ENCODE measurements at regions not wholly inside any gene's neighbourhood (a gene's known extent, or its start where the extent isn't known, plus 50 kb on each side); places are given as distances from the start of the nearest gene placed in this dataset.

GRCh38 chr18:29608982-29609381 lies 1432.1 kb upstream of the CDH2 start:
- FAIRE-seq (no peak), DNase-seq (ENCODE audit: low read depth in 1 of 2, low spot score in 2 of 2) (no peak)
- Histone ChIP-seq H3K79me2 (ENCODE audit: control insufficient read depth in 1 of 2, insufficient read depth in 2 of 2, low read length in 2 of 2) (no peaks in the 10 kb centered on the region), H3K18ac (ENCODE audit: extremely low read depth, low read length) (no peak overlapping the region), H2AK5ac (ENCODE audit: low read depth, low read length) (no peak overlapping the region), H3K23me2 (ENCODE audit: low read depth, low read length) (no peaks in the 10 kb centered on the region), H2BK12ac (ENCODE audit: low read depth, low read length) (no peak overlapping the region), H3K36me3 (ENCODE audit: control insufficient read depth in 2 of 4, insufficient read depth in 4 of 4, low read length in 3 of 4) (no peaks in the 10 kb centered on the region), H2BK120ac (replicated peaks; ENCODE audit: low read depth, low read length) (no peak overlapping the region), H3K4me2 (ENCODE audit: insufficient read depth in 1 of 2, low read depth in 2 of 2, low read length in 2 of 2) (no peak overlapping the region), H3K23ac (ENCODE audit: insufficient read length) (no peak overlapping the region), H2BK15ac (ENCODE audit: low read length) (no peak overlapping the region), H3K27ac (ENCODE audit: low read depth, low read length) (no peak overlapping the region), H4K5ac (ENCODE audit: insufficient read length, low read depth, low read length) (no peak overlapping the region), H4K20me1 (replicated peaks in 1 of 2; ENCODE audit: control insufficient read depth in 1 of 2, insufficient read depth in 2 of 2, low read length in 2 of 2) (no peaks in the 10 kb centered on the region), H3K4me1 (replicated peaks in 1 of 4; ENCODE audit: control insufficient read depth in 3 of 4, insufficient read depth in 4 of 4, low read length in 3 of 4) (no peaks in the 10 kb centered on the region), H3K4me3 (ENCODE audit: extremely low read depth in 1 of 4, insufficient read depth in 2 of 4, low read depth in 3 of 4, low read length in 4 of 4) (no peak overlapping the region), H2AFZ (ENCODE audit: low read length) (no peak overlapping the region), H3K27me3 (replicated peaks in 1 of 4; ENCODE audit: control insufficient read depth in 3 of 4, extremely low read depth in 1 of 4, insufficient read depth in 3 of 4, low read length in 3 of 4) (no peaks in the 10 kb centered on the region), H2BK20ac (ENCODE audit: low read length) (no peak overlapping the region), H3K9ac (replicated peaks in 1 of 4; ENCODE audit: extremely low read depth in 1 of 4, low read depth in 3 of 4, low read length in 3 of 4) (no peak overlapping the region), H3K56ac (replicated peaks; ENCODE audit: insufficient read length, low read depth, low read length) (no peak overlapping the region), H4K8ac (ENCODE audit: extremely low read depth, insufficient read depth, low read length) (no peak overlapping the region), H4K91ac (replicated peaks; ENCODE audit: insufficient read length, low read length) (no peak overlapping the region), H3K9me3 (ENCODE audit: insufficient read depth in 2 of 2, low read depth in 1 of 2, low read length in 1 of 2) (peaks cover 15 to 20% of the 10 kb centered on the region in 2 experiments), H3K79me1 (ENCODE audit: low read depth, low read length) (no peaks in the 10 kb centered on the region), H2BK5ac (ENCODE audit: low read depth, low read length) (no peak overlapping the region), H3K4ac (replicated peaks; ENCODE audit: insufficient read length, low read depth, low read length) (no peak overlapping the region), H3K14ac (ENCODE audit: insufficient read length) (no peak overlapping the region)
- CTCF ChIA-PET (ENCODE audit: partially characterized antibody), result no interaction called here
- POLR2A ChIA-PET (ENCODE audit: partially characterized antibody), result no interaction called here
- TF ChIP-seq FOSL1 (IDR thresholded peaks at IDR 0.05; ENCODE audit: insufficient read depth, low read depth, low read length) (no peak), POU5F1 (IDR thresholded peaks at IDR 0.05; ENCODE audit: low read depth, low read length) (no peak), CTCF (IDR thresholded peaks at IDR 0.05; ENCODE audit: control extremely low read depth in 1 of 3, insufficient read depth in 1 of 3, low read depth in 1 of 3, low read length in 3 of 3) (no peak), CREB1 (IDR thresholded peaks at IDR 0.05) (no peak), TBP (IDR thresholded peaks at IDR 0.05; ENCODE audit: low read depth, low read length) (no peak), EP300 (IDR thresholded peaks at IDR 0.05; ENCODE audit: borderline replicate concordance in 1 of 2, low read depth in 2 of 2, low read length in 2 of 2) (no peak), CHD2 (IDR thresholded peaks at IDR 0.05; ENCODE audit: low read length) (no peak), HDAC2 (IDR thresholded peaks at IDR 0.05; ENCODE audit: borderline replicate concordance in 1 of 2, low read depth in 2 of 2, low read length in 2 of 2) (no peak), SAP30 (IDR thresholded peaks at IDR 0.05; ENCODE audit: insufficient read depth, insufficient replicate concordance, low read length) (no peak), KDM4A (IDR thresholded peaks at IDR 0.05; ENCODE audit: low read depth, low read length, severe bottlenecking) (no peak), EGR1 (IDR thresholded peaks at IDR 0.05; ENCODE audit: borderline replicate concordance, low read depth, low read length) (no peak), SP4 (IDR thresholded peaks at IDR 0.05; ENCODE audit: low read length) (no peak), SUZ12 (IDR thresholded peaks at IDR 0.05; ENCODE audit: low read length) (no peak), POLR2A (IDR thresholded peaks at IDR 0.05; ENCODE audit: control extremely low read depth in 1 of 2, low read depth in 2 of 2, low read length in 2 of 2) (no peak)
